Testis (tissue), 2 donors: ENCODE measurements at regions not wholly inside any gene's neighbourhood (a gene's known extent, or its start where the extent isn't known, plus 50 kb on each side); places are given as distances from the start of the nearest gene placed in this dataset.

Experiments
- DNase-seq: peaks from one replicate; pipeline ENCODE4 v3.0.0-alpha.2; 2019
- H3K27ac ChIP-seq, 2 donors: fragments of 200-600 bp; sonication (generic); one replicate each; pipeline ENCODE4 v1.5.1; 2019
- H3K27me3 ChIP-seq: fragments of 200-600 bp; sonication (generic); one replicate; pipeline ENCODE4 v1.5.1; 2019
- H3K36me3 ChIP-seq: fragments of 200-600 bp; sonication (generic); one replicate; pipeline ENCODE4 v1.5.1; 2017; ENCODE audit warnings: low read depth; ENCODE audit errors: missing control alignments
- H3K4me1 ChIP-seq: fragments of 200-600 bp; sonication (generic); one replicate; pipeline ENCODE4 v1.5.1; 2019
- H3K4me3 ChIP-seq, 2 donors: fragments of 200-600 bp; sonication (generic); one replicate each; pipeline ENCODE4 v1.5.1; 2017 to 2019
- H3K9me3 ChIP-seq: fragments of 200-600 bp; sonication (generic); one replicate; pipeline ENCODE4 v1.5.1; 2017
- POLR2A ChIP-seq: fragments of 450-650 bp; IDR thresholded peaks from one replicate; pipeline ENCODE4 v1.6.1; 2017; ENCODE audit warnings: antibody characterized with exemption, mild to moderate bottlenecking, moderate library complexity
- whole genome bisulfite sequencing, 2 donors: methylation state at CpG; one replicate each; pipeline ENCODE4 v1.1.5; 2018; 5-methylcytosine and 5-hydroxymethylcytosine counted together
- intact Hi-C: fragments of 100-400 bp; cut with DNase I; formaldehyde crosslinking; loops from one replicate; pipeline ENCODE4 v1.15.1; 2023; ENCODE audit warnings: low total_unique reads
- TF ChIP-seq, protein P1 (sequence below), 3 experiments: fragments of 450-650 bp in 2 of 3; fragments of 200-600 bp in 1 of 3; sonication (generic) in 1 of 3; IDR thresholded peaks; one replicate each; pipeline ENCODE4 v1.5.1; 2016 to 2019; ENCODE audit warnings: antibody characterized with exemption in 3 of 3, mild to moderate bottlenecking in 2 of 3, moderate library complexity in 1 of 3

DNA sequence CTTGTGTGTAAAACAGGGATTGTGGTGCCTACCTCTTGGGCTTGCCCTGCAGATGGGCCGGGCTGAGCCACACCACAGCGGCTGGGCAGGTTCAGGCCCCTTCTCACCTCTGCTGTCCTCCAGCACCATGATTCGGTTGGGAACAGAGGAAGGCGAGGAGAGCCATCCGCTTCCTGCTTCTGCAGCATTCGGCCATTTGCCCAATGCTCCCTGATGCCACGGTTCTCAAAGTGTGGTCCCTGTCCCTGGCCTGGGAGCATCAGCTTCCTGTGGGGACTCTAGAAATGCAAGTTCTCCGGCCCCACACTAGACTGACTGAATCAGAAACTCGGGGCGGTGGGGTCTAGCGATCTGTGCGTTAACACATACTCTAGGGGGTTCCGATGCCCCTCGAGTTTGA, 65.1 kb downstream of the RRM2 start:
- intact Hi-C loops, result no loop called here
- no peaks in the 10 kb centered on the region for H3K9me3 ChIP-seq
- no peak for DNase-seq
- H3K4me1 ChIP-seq, result no peaks in the 10 kb centered on the region
- H3K27me3 ChIP-seq, result no peaks in the 10 kb centered on the region
- H3K4me3 ChIP-seq, result no peak overlapping the region
- WGBS, 2 donors, result 91 to 92% methylated on average over 14 of the region's 14 CpGs
- H3K27ac ChIP-seq, result no peak overlapping the region
- H3K36me3 ChIP-seq, result no peaks in the 10 kb centered on the region
- TF ChIP-seq, protein P1, sequence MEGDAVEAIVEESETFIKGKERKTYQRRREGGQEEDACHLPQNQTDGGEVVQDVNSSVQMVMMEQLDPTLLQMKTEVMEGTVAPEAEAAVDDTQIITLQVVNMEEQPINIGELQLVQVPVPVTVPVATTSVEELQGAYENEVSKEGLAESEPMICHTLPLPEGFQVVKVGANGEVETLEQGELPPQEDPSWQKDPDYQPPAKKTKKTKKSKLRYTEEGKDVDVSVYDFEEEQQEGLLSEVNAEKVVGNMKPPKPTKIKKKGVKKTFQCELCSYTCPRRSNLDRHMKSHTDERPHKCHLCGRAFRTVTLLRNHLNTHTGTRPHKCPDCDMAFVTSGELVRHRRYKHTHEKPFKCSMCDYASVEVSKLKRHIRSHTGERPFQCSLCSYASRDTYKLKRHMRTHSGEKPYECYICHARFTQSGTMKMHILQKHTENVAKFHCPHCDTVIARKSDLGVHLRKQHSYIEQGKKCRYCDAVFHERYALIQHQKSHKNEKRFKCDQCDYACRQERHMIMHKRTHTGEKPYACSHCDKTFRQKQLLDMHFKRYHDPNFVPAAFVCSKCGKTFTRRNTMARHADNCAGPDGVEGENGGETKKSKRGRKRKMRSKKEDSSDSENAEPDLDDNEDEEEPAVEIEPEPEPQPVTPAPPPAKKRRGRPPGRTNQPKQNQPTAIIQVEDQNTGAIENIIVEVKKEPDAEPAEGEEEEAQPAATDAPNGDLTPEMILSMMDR (IDR thresholded peaks at IDR 0.05), result no peak
- no peak for TF ChIP-seq POLR2A

DNA sequence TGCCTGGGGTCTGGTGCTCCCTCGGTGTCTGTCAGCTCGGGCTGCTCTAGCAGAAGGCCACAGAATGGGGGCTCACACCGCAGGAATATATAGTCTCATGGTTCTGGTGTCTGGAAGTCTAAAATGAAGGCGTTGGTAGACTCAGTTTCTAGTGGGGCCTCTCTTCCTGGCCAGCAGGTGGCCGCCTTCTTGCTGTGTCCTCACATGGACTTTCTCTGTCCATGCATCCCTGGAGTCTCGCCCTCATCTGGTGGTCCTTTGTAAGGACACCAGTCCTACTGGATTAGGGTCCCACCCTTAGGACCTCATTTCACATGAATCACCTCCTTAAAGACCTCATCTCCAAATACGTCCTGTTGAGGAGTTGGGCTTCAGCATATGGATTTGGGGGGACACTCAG, 65.7 kb downstream of the RRM2 start:
- H3K27ac ChIP-seq, result no peak overlapping the region
- TF ChIP-seq, protein P1 (IDR thresholded peaks at IDR 0.05), result peak in 1 of 3 experiments; percentile 25
- no peak for TF ChIP-seq POLR2A
- intact Hi-C loops, result no loop called here
- no peaks in the 10 kb centered on the region for H3K9me3 ChIP-seq
- no peak for DNase-seq
- no peaks in the 10 kb centered on the region for H3K36me3 ChIP-seq
- WGBS, 2 donors, result 96 to 98% methylated on average over 3 to 7 of the region's 7 CpGs
- H3K27me3 ChIP-seq, result no peaks in the 10 kb centered on the region
- H3K4me1 ChIP-seq, result no peaks in the 10 kb centered on the region
- H3K4me3 ChIP-seq, result no peak overlapping the region

DNA sequence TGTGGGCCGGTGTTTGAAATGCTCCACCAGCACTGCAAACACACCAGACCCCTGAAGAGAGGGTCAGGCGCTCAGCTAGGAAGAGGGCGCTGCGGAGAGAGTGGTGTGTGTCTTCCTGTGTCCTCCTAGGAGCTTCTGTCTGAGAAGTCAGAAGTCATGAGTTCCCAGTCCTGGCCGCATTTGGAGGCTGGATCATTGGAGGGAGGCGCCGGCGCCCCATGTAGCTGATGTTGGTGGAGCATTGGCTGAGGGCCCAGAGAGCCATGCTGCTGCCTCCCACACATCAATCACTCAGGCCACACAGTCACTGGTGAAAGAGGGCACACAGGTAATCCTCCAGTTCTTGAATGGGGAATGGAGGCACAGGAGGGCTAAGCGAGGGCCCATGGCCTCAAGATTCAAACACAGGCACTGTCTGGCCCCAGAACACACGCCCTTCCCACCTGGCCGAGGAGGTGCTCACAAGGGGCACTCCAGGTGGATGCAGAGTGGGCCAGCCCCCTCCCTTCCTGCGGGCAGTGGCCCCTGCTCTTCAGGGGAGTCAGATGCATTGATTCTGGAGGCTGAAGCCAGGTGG, 66.3 kb downstream of the RRM2 start:
- 84 to 96% methylated on average over 12 of the region's 12 CpGs for WGBS, 2 donors
- no peak for TF ChIP-seq POLR2A
- TF ChIP-seq, protein P1 (IDR thresholded peaks at IDR 0.05), result no peak
- H3K9me3 ChIP-seq, result no peaks in the 10 kb centered on the region

DNA sequence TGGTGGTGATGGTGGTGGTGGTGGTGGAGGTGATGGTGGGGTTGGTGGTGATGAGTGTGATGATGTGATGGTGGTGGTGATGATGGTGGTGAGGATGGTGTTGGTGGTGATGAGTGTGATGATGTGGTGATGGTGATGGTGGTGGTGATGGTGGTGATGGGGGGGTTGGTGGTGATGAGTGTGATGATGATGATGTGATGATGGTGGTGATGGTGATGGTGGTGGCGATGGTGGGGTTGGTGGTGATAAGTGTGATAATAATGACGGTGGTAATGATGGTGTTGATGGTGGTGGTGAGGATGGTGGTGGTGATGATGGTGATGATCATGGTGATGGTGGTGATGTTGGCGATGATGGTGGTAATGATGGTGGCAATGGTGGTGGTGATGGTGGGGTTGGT, 67.7 kb downstream of the RRM2 start:
- no peaks in the 10 kb centered on the region for H3K9me3 ChIP-seq
- no peaks in the 10 kb centered on the region for H3K27me3 ChIP-seq
- H3K4me1 ChIP-seq, result no peaks in the 10 kb centered on the region
- H3K4me3 ChIP-seq, result no peak overlapping the region
- no peak for DNase-seq
- intact Hi-C loops, result no loop called here
- no peak for TF ChIP-seq POLR2A
- TF ChIP-seq, protein P1 (IDR thresholded peaks at IDR 0.05), result no peak
- no peak overlapping the region for H3K27ac ChIP-seq
- H3K36me3 ChIP-seq, result no peaks in the 10 kb centered on the region
- WGBS, 2 donors, result 92 to 95% methylated on average over 3 of the region's 3 CpGs

More for the DNA sequence above, 66.3 kb downstream of the RRM2 start:
- peak; percentile 87 for DNase-seq
- Histone ChIP-seq H3K36me3 (no peaks in the 10 kb centered on the region), H3K27ac (no peak overlapping the region), H3K27me3 (no peaks in the 10 kb centered on the region), H3K4me3 (no peak overlapping the region), H3K4me1 (no peaks in the 10 kb centered on the region)
- intact Hi-C loops, result no loop called here
